ENCODE measurements at regions not wholly inside any gene's neighbourhood (a gene's known extent, or its start where the extent isn't known, plus 50 kb on each side); places are given as distances from the start of the nearest gene placed in this dataset.

DNA sequence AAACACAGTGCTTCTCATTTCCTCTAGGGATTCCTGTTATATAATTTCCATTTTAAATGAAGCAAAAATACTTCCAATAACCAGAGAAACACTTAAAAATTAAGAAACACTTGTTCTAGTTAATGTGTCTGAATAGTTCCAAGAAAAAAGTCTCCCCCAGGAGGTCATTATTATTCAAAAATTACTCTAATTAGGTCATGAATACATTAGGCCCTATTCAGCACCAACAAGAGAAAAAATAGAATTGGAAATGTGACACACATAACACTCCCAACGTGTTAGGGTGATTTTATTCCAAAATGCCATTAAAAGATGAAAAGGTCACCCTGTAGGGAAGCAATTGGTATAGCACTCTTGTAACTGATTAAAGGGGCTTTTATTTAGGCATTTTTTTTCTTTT is 382.1 kb downstream of the TUSC7 start:
- no peak for DNase-seq

DNA sequence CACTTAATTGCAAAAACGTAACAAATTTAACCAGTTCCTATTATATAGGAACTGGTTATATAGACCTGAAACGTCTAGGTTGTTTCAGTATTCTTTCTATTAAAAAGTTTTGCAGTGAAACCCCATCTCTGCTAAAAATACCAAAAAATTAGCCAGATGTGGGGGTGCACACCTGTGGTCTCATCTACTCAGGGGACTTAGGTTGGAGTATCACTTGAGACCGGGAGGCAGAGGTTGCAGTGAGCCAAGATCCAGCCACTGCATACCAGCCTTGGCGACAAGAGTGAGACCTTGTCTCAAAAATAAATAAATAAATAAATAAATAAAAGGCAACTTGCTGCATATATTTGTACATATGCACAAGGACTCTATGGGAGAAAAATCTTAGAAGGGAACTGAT is 387.0 kb downstream of the TUSC7 start:
- no peak for DNase-seq

- DNase-seq, result no peak
Measured at GRCh38 chr3:117097351-117097750, 387.8 kb downstream of the TUSC7 start.

GRCh38 chr3:117101697-117102096 is 392.1 kb downstream of the TUSC7 start:
- no peak for DNase-seq

DNA sequence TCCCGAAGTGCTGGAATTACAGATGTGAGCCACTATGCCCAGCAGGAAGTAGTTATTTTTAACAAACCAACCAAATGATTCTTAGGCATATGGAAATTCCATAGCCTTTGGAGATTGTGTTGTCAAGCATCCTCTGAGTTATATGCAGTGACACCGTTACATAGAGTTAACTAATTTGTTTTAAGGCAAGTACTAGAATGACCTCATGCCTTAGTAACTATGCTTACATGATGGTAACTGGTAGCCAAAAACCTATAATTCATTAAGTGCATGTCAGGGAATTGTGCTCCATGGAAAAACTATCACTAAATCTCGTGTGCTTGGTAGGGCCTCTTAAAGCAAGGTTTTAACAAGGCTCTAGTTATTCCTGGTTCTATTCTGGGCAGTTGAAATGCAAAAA is 392.8 kb downstream of the TUSC7 start:
- no peak for DNase-seq

- DNase-seq, result no peak
Measured at GRCh38 chr3:117103675-117104074, 394.1 kb downstream of the TUSC7 start.

- no peak for DNase-seq
Measured at GRCh38 chr3:117104381-117104780, 394.8 kb downstream of the TUSC7 start.

DNA sequence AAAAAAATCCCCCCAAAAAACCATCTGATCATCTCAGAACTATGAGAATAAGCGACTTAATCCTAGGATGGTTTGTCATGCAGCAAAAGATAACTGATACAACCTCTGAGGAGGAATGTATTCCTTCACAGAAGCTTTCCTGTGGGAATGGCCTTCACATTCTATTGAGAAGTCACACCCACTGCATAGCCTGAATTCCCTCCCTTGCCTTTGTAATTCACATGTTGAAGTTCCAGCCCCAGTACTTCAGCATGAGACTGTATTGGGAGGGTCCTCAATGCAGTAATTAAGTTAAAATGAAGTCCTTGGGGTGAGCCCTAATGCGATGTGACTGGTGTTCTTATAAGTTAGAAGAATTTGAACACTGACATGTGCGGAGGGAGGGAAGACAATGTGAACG is 395.2 kb downstream of the TUSC7 start:
- DNase-seq, result no peak

GRCh38 chr3:117105686-117106085 is 396.1 kb downstream of the TUSC7 start:
- DNase-seq, result no peak

GRCh38 chr3:117106396-117106795 is 396.8 kb downstream of the TUSC7 start:
- no peak for DNase-seq

- no peak for DNase-seq
Measured at GRCh38 chr3:117107946-117108345, 398.4 kb downstream of the TUSC7 start.

GRCh38 chr3:117109178-117109577 is 399.6 kb downstream of the TUSC7 start:
- no peak for DNase-seq

GRCh38 chr3:117114517-117115265 is 405.1 kb downstream of the TUSC7 start:
- no peak for DNase-seq

DNA sequence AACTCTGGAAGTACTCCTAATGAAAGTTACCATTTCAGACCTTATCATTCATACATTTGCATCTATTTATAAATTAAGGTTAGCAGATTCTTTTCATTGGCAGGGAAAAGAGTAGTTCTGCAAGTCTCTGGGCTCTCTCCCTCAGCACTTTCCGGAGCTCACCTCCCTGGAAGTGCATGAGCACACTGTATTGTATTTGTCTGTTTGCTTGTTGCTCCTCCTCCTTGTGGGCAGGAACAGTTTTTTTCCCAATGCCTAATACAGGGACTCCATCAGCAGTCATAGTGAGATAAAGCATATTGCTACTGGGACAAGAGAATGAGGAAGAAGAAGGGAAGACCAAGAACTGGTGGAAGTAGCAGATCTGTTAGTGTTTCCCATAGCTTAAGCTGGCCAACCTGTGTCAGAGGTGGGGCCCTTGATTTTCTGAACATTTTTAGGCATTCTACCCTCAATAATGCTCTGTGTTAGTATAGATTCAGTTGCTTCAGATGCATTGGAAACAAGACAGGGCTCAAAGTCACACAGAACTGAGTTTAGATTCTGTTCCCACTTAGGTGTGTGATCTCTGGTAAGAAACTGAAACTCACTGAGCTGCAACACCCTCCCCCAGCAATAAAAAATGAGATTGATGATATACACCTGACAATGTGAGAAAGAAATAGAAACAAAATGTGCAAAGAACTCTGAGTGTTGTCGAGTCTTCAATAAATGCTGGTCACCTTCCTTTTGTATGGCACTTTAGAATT is 407.8 kb downstream of the TUSC7 start:
- DNase-seq, result no peak

DNA sequence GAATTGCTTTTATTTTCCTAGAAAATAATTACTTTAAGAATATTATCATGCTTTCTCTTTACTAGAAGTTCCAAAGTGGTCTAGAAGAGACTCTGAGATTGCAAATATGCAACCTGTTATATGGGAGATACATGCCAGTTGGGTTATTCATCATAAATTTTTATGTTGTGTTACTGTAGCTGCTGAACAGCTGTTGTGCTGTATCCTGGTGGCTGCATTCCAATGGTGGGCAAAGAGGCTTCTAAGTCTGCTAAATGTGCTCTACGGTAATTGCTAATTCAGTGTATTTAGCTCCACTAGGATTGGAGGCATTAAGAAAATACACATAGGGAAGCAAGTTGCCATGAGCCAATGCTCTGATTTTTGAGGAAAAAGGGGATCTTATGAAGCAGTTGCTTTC is 409.0 kb downstream of the TUSC7 start:
- DNase-seq, result no peak

GRCh38 chr3:117120014-117120413 is 410.4 kb downstream of the TUSC7 start:
- no peak for DNase-seq

DNA sequence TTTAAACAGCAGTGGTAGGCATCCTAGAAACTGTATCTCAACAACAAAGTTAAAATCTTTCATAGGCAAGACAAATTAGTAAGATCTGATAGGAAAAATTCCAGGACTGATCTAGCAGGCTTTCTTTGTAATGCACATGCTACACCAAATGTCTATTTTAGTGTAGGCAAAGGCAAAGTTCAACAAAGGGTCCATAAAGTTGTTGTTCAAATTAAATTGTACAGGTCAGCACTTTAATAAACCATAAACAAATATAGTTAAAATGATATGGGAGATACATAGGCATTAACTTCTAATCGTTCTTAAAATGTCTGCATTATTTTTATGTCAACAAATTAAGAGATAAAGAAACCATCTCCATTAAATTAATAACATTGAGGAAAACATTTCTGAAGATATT is 413.0 kb downstream of the TUSC7 start:
- DNase-seq, result no peak

- no peak for DNase-seq
Measured at GRCh38 chr3:117126460-117126859, 416.9 kb downstream of the TUSC7 start.

DNA sequence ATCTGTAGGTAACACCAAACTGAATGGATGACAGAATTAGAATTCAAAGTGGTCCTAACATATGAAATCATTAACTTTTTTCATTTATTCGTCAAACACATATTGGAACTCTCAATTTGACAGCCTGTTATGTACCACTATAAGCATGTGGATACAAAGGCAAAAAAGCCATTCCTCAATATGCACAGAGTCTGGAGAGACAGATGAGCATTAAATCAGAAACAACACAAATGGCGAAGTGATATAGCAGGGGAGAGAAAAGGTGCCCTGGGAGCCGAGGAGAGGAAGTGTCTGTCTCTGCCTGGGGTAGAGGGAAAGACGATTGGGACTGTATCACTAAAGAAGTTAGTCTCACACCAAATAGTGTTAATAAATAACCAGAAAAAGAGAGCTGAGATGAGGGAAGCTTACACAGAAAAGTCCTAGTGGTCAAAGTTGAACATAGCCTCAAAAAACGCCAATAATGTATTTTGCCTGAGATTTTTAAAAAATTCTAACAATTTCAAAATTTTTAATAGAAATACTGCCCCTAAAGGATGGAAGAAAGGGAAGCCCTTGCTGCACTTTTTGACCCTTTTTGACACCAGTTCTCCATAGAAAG is 417.5 kb downstream of the TUSC7 start:
- DNase-seq, result no peak

GRCh38 chr3:117128133-117128532 is 418.6 kb downstream of the TUSC7 start:
- no peak for DNase-seq

- DNase-seq, result no peak
Measured at GRCh38 chr3:117128872-117129271, 419.3 kb downstream of the TUSC7 start.

GRCh38 chr3:117129516-117129915 is 419.9 kb downstream of the TUSC7 start:
- no peak for DNase-seq

- no peak for DNase-seq
Measured at GRCh38 chr3:117130222-117130621, 420.6 kb downstream of the TUSC7 start.

DNA sequence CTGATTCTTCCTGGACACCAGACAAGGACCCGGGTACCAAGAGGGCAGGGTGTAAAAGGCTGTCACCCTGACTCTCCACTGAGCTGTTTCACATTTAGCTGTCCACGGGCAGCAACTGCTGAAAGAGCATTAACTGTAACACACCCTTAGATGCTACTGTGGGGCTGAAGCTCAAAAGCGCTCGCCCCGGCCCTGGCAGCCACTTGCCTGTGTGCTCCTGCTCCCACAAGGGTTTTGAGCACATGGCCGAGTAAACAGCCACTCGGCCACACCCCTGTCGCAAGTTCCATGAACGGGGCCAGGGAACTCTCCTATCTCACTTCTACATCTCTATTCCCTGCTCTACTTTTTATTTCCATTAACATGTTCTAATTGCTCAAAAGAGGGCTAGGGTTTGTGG is 421.7 kb downstream of the TUSC7 start:
- DNase-seq, result no peak

Measured in amniotic stem cell (primary cell).